ENCODE measurements at regions not wholly inside any gene's neighbourhood (a gene's known extent, or its start where the extent isn't known, plus 50 kb on each side); places are given as distances from the start of the nearest gene placed in this dataset.

DNA sequence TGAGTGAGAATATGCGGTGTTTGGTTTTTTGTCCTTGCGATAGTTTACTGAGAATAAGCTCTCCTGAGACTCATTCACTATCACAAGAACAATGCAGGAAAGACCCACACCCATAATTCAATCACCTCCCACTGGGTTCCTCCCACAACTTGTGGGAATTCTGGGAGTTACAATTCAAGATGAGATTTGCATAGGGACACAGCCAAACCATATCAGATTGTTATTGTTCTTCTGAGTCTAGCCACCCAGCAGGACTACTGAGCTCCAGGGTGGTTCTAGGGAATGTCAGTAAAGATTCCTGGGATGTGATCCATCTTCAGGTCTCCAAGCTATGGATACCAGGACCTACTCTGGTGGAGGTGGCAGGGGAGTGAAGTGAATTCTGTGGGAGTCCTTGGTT lies 2075.1 kb upstream of the CDH9 start:
- H3K27ac ChIP-seq (ENCODE audit: low read depth), result no peak overlapping the region
- H3K4me3 ChIP-seq, result no peak overlapping the region
- Mint-ChIP-seq H3K4me3 (no peak overlapping the region), H3K36me3 (ENCODE audit: low read depth) (no peaks in the 10 kb centered on the region), H3K27me3 (ENCODE audit: insufficient read depth, low read depth, poor library complexity) (no peaks in the 10 kb centered on the region), H3K27ac (no peak overlapping the region), H3K4me1 (no peaks in the 10 kb centered on the region), H3K9me3 (0 out of 3 replicates have a peak, but pooled peaks cover 13% of the 10 kb centered on the region)
- DNase-seq (ENCODE audit: low spot score), result no peak
- no peaks in the 10 kb centered on the region for H3K27me3 ChIP-seq (ENCODE audit: insufficient read depth)
- no peaks in the 10 kb centered on the region for H3F3A ChIP-seq (replicated peaks; ENCODE audit: low read depth)
- no peaks in the 10 kb centered on the region for H4K20me1 ChIP-seq (replicated peaks; ENCODE audit: insufficient read depth)
- H3K9me2 ChIP-seq (ENCODE audit: insufficient read depth), result no peaks in the 10 kb centered on the region
- H3K79me2 ChIP-seq (replicated peaks; ENCODE audit: insufficient read depth), result no peaks in the 10 kb centered on the region
- ATAC-seq, result no peak
- H3K4me1 ChIP-seq (ENCODE audit: insufficient read depth), result no peaks in the 10 kb centered on the region
- H3K36me3 ChIP-seq (ENCODE audit: insufficient read depth), result no peaks in the 10 kb centered on the region
- H3K4me2 ChIP-seq, result no peak overlapping the region
- TF ChIP-seq CTCF (conservative IDR thresholded peaks at IDR 0.05; ENCODE audit: low read depth in 2 of 2) (no peak), EZH2 (IDR thresholded peaks at IDR 0.05; ENCODE audit: low read depth, unreplicated experiment) (no peak), EZH2phosphoT487 (IDR thresholded peaks at IDR 0.05; ENCODE audit: unreplicated experiment) (no peak), STAT1 (IDR thresholded peaks at IDR 0.05; ENCODE audit: unreplicated experiment) (no peak), CREB1 (CRISPR knock-in tag; IDR thresholded peaks at IDR 0.05; ENCODE audit: low read depth) (no peak)
- no peak overlapping the region for H2AFZ ChIP-seq

- H3K4me3 Mint-ChIP-seq, result no peak overlapping the region
- Histone ChIP-seq H3F3A (replicated peaks; ENCODE audit: low read depth) (no peaks in the 10 kb centered on the region), H3K27ac (ENCODE audit: low read depth) (no peak overlapping the region), H3K9me2 (ENCODE audit: insufficient read depth) (no peaks in the 10 kb centered on the region; the same call in 1 of the 2 replicates), H3K36me3 (ENCODE audit: insufficient read depth) (no peaks in the 10 kb centered on the region), H3K4me2 (no peak overlapping the region), H3K79me2 (replicated peaks; ENCODE audit: insufficient read depth) (no peaks in the 10 kb centered on the region), H3K4me1 (ENCODE audit: insufficient read depth) (peaks cover 6% of the 10 kb centered on the region), H3K4me3 (no peak overlapping the region), H4K20me1 (replicated peaks; ENCODE audit: insufficient read depth) (no peaks in the 10 kb centered on the region), H3K27me3 (ENCODE audit: insufficient read depth) (no peaks in the 10 kb centered on the region), H2AFZ (no peak overlapping the region)
- no peak overlapping the region for H3K27ac Mint-ChIP-seq
- DNase-seq (ENCODE audit: low spot score), result no peak
- ATAC-seq, result no peak
- H3K4me1 Mint-ChIP-seq, result peaks cover 4% of the 10 kb centered on the region; the same call in 2 of the 3 replicates
- H3K36me3 Mint-ChIP-seq (ENCODE audit: low read depth), result no peaks in the 10 kb centered on the region
- H3K9me3 Mint-ChIP-seq, result no peaks in the 10 kb centered on the region
- TF ChIP-seq STAT1 (IDR thresholded peaks at IDR 0.05; ENCODE audit: unreplicated experiment) (no peak), CREB1 (CRISPR knock-in tag; IDR thresholded peaks at IDR 0.05; ENCODE audit: low read depth) (no peak)
- no peaks in the 10 kb centered on the region for H3K27me3 Mint-ChIP-seq (ENCODE audit: insufficient read depth, low read depth, poor library complexity)
Observed at GRCh38 chr5:29099585-29099984, 2061.2 kb upstream of the CDH9 start.

GRCh38 chr5:29089591-29090130 lies 2051.3 kb upstream of the CDH9 start:
- peaks cover 8% of the 10 kb centered on the region; the same call in 2 of the 3 replicates for H3K36me3 Mint-ChIP-seq (ENCODE audit: low read depth)
- Histone ChIP-seq H3K4me1 (ENCODE audit: insufficient read depth) (no peaks in the 10 kb centered on the region), H4K20me1 (replicated peaks; ENCODE audit: insufficient read depth) (no peaks in the 10 kb centered on the region), H3F3A (replicated peaks; ENCODE audit: low read depth) (no peaks in the 10 kb centered on the region), H3K36me3 (ENCODE audit: insufficient read depth) (no peaks in the 10 kb centered on the region), H2AFZ (no peak overlapping the region), H3K4me2 (no peak overlapping the region), H3K27ac (ENCODE audit: low read depth) (no peak overlapping the region), H3K79me2 (replicated peaks; ENCODE audit: insufficient read depth) (no peaks in the 10 kb centered on the region), H3K27me3 (ENCODE audit: insufficient read depth) (no peaks in the 10 kb centered on the region), H3K9me2 (ENCODE audit: insufficient read depth) (no peaks in the 10 kb centered on the region), H3K4me3 (no peak overlapping the region)
- H3K4me3 Mint-ChIP-seq, result no peak overlapping the region
- H3K27ac Mint-ChIP-seq, result no peak overlapping the region
- no peak for DNase-seq (ENCODE audit: low spot score)
- H3K4me1 Mint-ChIP-seq, result peaks cover 3% of the 10 kb centered on the region; the same call in 2 of the 3 replicates
- no peak for ATAC-seq
- peaks cover 7% of the 10 kb centered on the region; the same call in 2 of the 3 replicates for H3K9me3 Mint-ChIP-seq
- H3K27me3 Mint-ChIP-seq (ENCODE audit: insufficient read depth, low read depth, poor library complexity), result peaks cover 5% of the 10 kb centered on the region
- no peak for TF ChIP-seq STAT1 (IDR thresholded peaks at IDR 0.05; ENCODE audit: unreplicated experiment)
- no peak for TF ChIP-seq JUNB (IDR thresholded peaks at IDR 0.05; ENCODE audit: unreplicated experiment)
- no peak for TF ChIP-seq CREB1 (CRISPR knock-in tag; IDR thresholded peaks at IDR 0.05; ENCODE audit: low read depth)
- TF ChIP-seq CTCF (conservative IDR thresholded peaks at IDR 0.05; ENCODE audit: low read depth in 2 of 2), result no peak

Data from GM23338 (cell line).